ENCODE measurements at regions not wholly inside any gene's neighbourhood (a gene's known extent, or its start where the extent isn't known, plus 50 kb on each side); places are given as distances from the start of the nearest gene placed in this dataset.

DNA sequence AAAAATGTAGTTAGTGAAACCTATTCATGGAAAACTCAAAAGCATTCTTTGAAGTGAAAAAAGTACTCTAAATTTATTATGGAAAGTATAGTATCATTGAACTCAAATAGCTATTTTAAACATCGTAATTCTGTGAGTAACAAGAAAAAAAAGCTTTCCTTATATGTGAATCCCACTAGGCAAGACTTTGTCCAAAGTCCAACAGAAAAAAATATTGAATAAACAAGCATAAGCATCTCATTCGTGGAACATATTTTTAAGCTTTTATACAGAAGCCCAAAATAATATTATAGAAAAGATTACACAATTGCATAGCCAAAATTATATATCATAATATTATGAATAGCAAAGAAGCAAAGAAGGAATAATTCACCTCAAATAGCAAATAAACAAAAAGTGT lies 79.4 kb upstream of the IFNE start:
- no peaks in the 10 kb centered on the region for H3K36me3 ChIP-seq
- H3K4me1 ChIP-seq, result peaks cover 0 to 6% of the 10 kb centered on the region in 2 donors
- intact Hi-C loops (cut with DNase I), result no loop called here
- no peaks in the 10 kb centered on the region for H3K9me3 ChIP-seq
- no peak for DNase-seq
- WGBS, 2 donors, result 84 to 85% methylated on average over 2 of the region's 2 CpGs
- TF ChIP-seq POLR2A (IDR thresholded peaks at IDR 0.05), result no peak
- TF ChIP-seq CTCF (IDR thresholded peaks at IDR 0.05), result no peak
- no peak overlapping the region for H3K4me3 ChIP-seq (replicated peaks in 1 of 3)
- no peak overlapping the region for H3K27ac ChIP-seq
- H3K27me3 ChIP-seq, result no peaks in the 10 kb centered on the region

DNA sequence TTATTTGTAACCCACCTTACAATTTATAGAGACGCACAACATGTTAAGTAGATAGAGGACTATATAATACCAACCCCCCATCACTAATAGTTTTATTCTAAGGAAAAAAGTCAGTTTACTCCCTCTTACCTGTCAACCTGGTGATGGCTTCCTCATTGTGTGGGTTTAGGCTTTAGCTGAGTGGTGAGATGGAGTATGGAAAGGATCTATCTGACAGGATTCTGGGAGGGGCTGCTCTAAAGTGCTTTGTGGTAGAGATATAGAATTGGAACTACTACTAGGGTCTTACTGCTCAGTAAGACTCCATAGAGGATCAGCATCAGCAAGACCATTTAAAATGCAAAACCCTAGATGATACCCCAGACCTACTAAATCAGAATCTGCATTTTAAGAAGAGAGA lies 82.1 kb upstream of the IFNE start:
- peaks cover 0 to 4% of the 10 kb centered on the region in 2 donors for H3K4me1 ChIP-seq
- no peaks in the 10 kb centered on the region for H3K36me3 ChIP-seq
- no peaks in the 10 kb centered on the region for H3K9me3 ChIP-seq
- DNase-seq, result no peak
- no peak overlapping the region for H3K27ac ChIP-seq
- no peaks in the 10 kb centered on the region for H3K27me3 ChIP-seq
- H3K4me3 ChIP-seq (replicated peaks in 1 of 3), result no peak overlapping the region
- intact Hi-C loops (cut with DNase I), result no loop called here
- 98% methylated on average over 1 of the region's 1 CpG for WGBS, 2 donors
- TF ChIP-seq POLR2A (IDR thresholded peaks at IDR 0.05), result no peak
- TF ChIP-seq CTCF (IDR thresholded peaks at IDR 0.05), result no peak

DNA sequence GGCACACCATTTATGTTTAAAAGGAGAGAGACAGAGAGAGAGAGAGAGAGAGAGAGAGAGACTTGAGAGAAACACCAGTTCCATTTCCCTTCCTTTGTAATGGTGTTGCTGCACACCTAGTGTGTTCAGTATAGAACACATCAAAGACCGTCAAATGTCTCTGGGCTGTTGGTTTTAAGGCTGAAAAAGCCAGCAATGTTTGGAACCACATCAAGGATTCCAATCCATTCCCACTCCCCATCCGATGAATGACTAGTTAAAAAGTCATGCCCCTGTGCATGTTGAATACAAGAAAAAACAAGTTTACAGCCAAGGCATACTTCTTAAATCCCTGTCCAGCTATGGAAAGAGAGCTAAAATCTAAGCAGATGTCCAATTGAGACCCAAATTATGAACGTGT lies 83.0 kb upstream of the IFNE start:
- no peaks in the 10 kb centered on the region for H3K9me3 ChIP-seq
- no peak for DNase-seq
- H3K36me3 ChIP-seq, result no peaks in the 10 kb centered on the region
- H3K4me1 ChIP-seq, result no peaks in the 10 kb centered on the region
- 68 to 80% methylated on average over 3 of the region's 3 CpGs for WGBS, 2 donors
- no peak overlapping the region for H3K27ac ChIP-seq
- no peaks in the 10 kb centered on the region for H3K27me3 ChIP-seq
- intact Hi-C loops (cut with DNase I), result no loop called here
- no peak for TF ChIP-seq POLR2A (IDR thresholded peaks at IDR 0.05)
- TF ChIP-seq CTCF (IDR thresholded peaks at IDR 0.05), result no peak
- H3K4me3 ChIP-seq (replicated peaks in 1 of 3), result no peak overlapping the region

- Histone ChIP-seq H3K27me3 (no peaks in the 10 kb centered on the region), H3K4me3 (replicated peaks in 1 of 3) (no peak overlapping the region), H3K36me3 (no peaks in the 10 kb centered on the region), H3K4me1 (no peaks in the 10 kb centered on the region), H3K27ac (no peak overlapping the region), H3K9me3 (no peaks in the 10 kb centered on the region)
- 95 to 98% methylated on average over 2 of the region's 2 CpGs for WGBS, 2 donors
- TF ChIP-seq CTCF (IDR thresholded peaks at IDR 0.05) (no peak), POLR2A (IDR thresholded peaks at IDR 0.05) (no peak)
- no peak for DNase-seq
- intact Hi-C loops (cut with DNase I), result no loop called here
These were observed 85.8 kb upstream of the IFNE start for GRCh38 chr9:21567926-21568325.

DNA sequence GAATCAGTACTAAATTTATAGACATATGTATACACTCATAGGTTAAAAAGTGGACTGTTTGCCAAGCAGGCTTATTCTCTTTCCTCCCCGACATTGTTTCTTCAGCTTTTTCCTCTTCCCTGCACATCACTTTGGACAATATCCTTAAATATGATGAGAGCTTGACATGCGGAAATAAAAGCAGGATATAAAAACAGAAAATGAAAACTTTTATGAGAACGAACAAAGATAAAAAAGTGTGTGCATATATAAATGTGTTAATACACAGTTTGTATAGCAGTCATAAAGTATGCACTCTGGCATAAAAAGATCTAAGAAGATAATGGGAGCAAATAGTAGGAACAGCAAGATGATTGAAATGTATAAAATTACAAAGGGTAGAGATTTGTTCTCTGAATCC lies 86.4 kb upstream of the IFNE start:
- TF ChIP-seq CTCF (IDR thresholded peaks at IDR 0.05) (no peak), POLR2A (IDR thresholded peaks at IDR 0.05) (no peak)
- Histone ChIP-seq H3K9me3 (no peaks in the 10 kb centered on the region), H3K27ac (no peak overlapping the region), H3K36me3 (no peaks in the 10 kb centered on the region), H3K4me1 (no peaks in the 10 kb centered on the region), H3K4me3 (replicated peaks in 1 of 3) (no peak overlapping the region), H3K27me3 (no peaks in the 10 kb centered on the region)
- intact Hi-C loops (cut with DNase I), result no loop called here
- DNase-seq, result no peak
- WGBS, 2 donors, result 81 to 82% methylated on average over 3 of the region's 3 CpGs
